HepG2 (cell line): ENCODE measurements at regions not wholly inside any gene's neighbourhood (a gene's known extent, or its start where the extent isn't known, plus 50 kb on each side); places are given as distances from the start of the nearest gene placed in this dataset.

Experiments used
- ATAC-seq: fragments of 200-7000 bp; cut with Tn5 transposase; 3 replicates; pipeline ENCODE4 v1.9.1; 2020; ENCODE audit warnings: mild to moderate bottlenecking, moderate library complexity
- BruUV-seq: library from RNA; stranded (reverse); fragments of 400-500 nt; replicated peaks from 2 replicates; lab custom pipeline; 2021; lab: Mats Ljungman, UMichigan
- CTCF ChIA-PET: fragments of 300-600 bp; formaldehyde crosslinking; extraction: SDS; loops from one replicate; lab custom pipeline; 2021; ENCODE audit warnings: low total read pairs, inconsistent platforms, low intra/inter-chr PET ratio; lab: Yijun Ruan, JAX
- POLR2A ChIA-PET: fragments of 350-600 bp; sonication (Branson Sonifier 250); formaldehyde crosslinking; loops from one replicate; lab custom pipeline; 2020; ENCODE audit warnings: antibody characterized with exemption, inconsistent platforms; lab: Yijun Ruan, JAX
- DNase-seq: peaks from one replicate; pipeline ENCODE4 v3.0.0-alpha.2; 2015; ENCODE audit warnings: low spot score
- FAIRE-seq: peaks from 3 replicates; lab custom pipeline; 2011; peaks lifted over from hg19 to GRCh38; lab: Jason Lieb, UNC
- H2AFZ ChIP-seq: one replicate; pipeline ENCODE4 v1.6.1; 2011; ENCODE audit warnings: low read length, inconsistent platforms
- H3K27ac ChIP-seq: fragments of 300-600 bp; 3 replicates; pipeline ENCODE4 v1.8.0; 2011; ENCODE audit warnings: mixed run types, mild to moderate bottlenecking, mixed read lengths, low read length, inconsistent platforms; ENCODE audit not compliant: insufficient read depth; ENCODE audit errors: extremely low read length
- H3K27me3 ChIP-seq, 2 experiments: fragments of 200-600 bp in 1 of 2; 2 replicates in 1 of 2; 3 replicates in 1 of 2; pipeline versions ENCODE4 v1.6.0 to v1.8.0; 2011; ENCODE audit warnings: low read length in 2 of 2, mild to moderate bottlenecking in 2 of 2, moderate library complexity in 2 of 2, inconsistent platforms in 1 of 2; ENCODE audit not compliant: insufficient read depth in 2 of 2, control insufficient read depth in 1 of 2
- H3K36me3 ChIP-seq, 2 experiments: fragments of 200-600 bp in 1 of 2; replicated peaks in 1 of 2; 2 replicates in 1 of 2; 3 replicates in 1 of 2; pipeline versions ENCODE4 v1.5.1 to v1.8.0; 2011; ENCODE audit warnings: low read length in 2 of 2, inconsistent platforms in 1 of 2; ENCODE audit not compliant: insufficient read depth in 2 of 2, control insufficient read depth in 1 of 2
- H3K4me1 ChIP-seq: 2 replicates; pipeline ENCODE4 v1.5.1; 2012; ENCODE audit warnings: low read length, inconsistent platforms; ENCODE audit not compliant: insufficient read depth
- H3K4me2 ChIP-seq: 2 replicates; pipeline ENCODE4 v1.6.0; 2011; ENCODE audit warnings: low read depth, low read length, inconsistent platforms
- H3K4me3 ChIP-seq, 3 experiments: fragments of 200-600 bp in 1 of 3; sonication (generic), shearing (Covaris generic) in 1 of 3; replicated peaks in 1 of 3; 2 replicates each; pipeline ENCODE4 v1.5.1; 2011 to 2016; ENCODE audit warnings: low read length in 3 of 3, inconsistent platforms in 2 of 3, low read depth in 2 of 3, mild to moderate bottlenecking in 2 of 3, control low read depth in 1 of 3, mixed read lengths in 1 of 3; ENCODE audit not compliant: insufficient read depth in 1 of 3
- H3K79me2 ChIP-seq: one replicate; pipeline ENCODE4 v1.6.1; 2011; ENCODE audit warnings: low read length, inconsistent platforms; ENCODE audit not compliant: insufficient read depth
- H3K9ac ChIP-seq: 2 replicates; pipeline ENCODE4 v1.6.0; 2011; ENCODE audit warnings: mild to moderate bottlenecking, low read depth, low read length, inconsistent platforms; ENCODE audit not compliant: insufficient read depth
- H3K9me3 ChIP-seq: 2 replicates; pipeline ENCODE4 v1.5.1; 2012; ENCODE audit warnings: mild to moderate bottlenecking, low read length
- H4K20me1 ChIP-seq: 2 replicates; pipeline ENCODE4 v1.6.0; 2011; ENCODE audit warnings: inconsistent platforms, mild to moderate bottlenecking, low read length, moderate library complexity; ENCODE audit not compliant: insufficient read depth
- DZIP1 ChIP-seq: sonication (generic); formaldehyde crosslinking; IDR thresholded peaks from 2 replicates; pipeline ENCODE4 v1.5.0; 2020; ENCODE audit warnings: mild to moderate bottlenecking, missing genetic modification reagents
- GTF2F1 ChIP-seq: fragments of 150-350 bp; IDR thresholded peaks from 2 replicates; pipeline ENCODE4 v1.6.1; 2014; ENCODE audit warnings: low read length
- MED1 ChIP-seq: sonication (generic); formaldehyde crosslinking; IDR thresholded peaks from 2 replicates; pipeline ENCODE4 v1.4.0; 2020; ENCODE audit warnings: missing genetic modification reagents
- MEF2D ChIP-seq: sonication (generic); formaldehyde crosslinking; IDR thresholded peaks from 2 replicates; pipeline ENCODE4 v1.5.1; 2020; ENCODE audit warnings: mild to moderate bottlenecking, missing genetic modification reagents
- MNT ChIP-seq: fragments of 450-650 bp; IDR thresholded peaks from 2 replicates; pipeline ENCODE4 v1.6.1; 2016
- TOE1 ChIP-seq: sonication (generic); formaldehyde crosslinking; IDR thresholded peaks from 2 replicates; pipeline ENCODE4 v1.4.0; 2020; ENCODE audit warnings: mild to moderate bottlenecking, missing genetic modification reagents
- ZKSCAN1 ChIP-seq: fragments of 150-350 bp; IDR thresholded peaks from 2 replicates; pipeline ENCODE4 v1.6.1; 2014; ENCODE audit warnings: low read length
- ZNF225 ChIP-seq: sonication (generic); formaldehyde crosslinking; IDR thresholded peaks from 2 replicates; pipeline ENCODE4 v1.4.0; 2020; ENCODE audit warnings: mild to moderate bottlenecking, missing genetic modification reagents
- ZNF296 ChIP-seq: sonication (generic); formaldehyde crosslinking; conservative IDR thresholded peaks from 2 replicates; pipeline ENCODE4 v1.5.0; 2020; ENCODE audit warnings: mild to moderate bottlenecking, missing genetic modification reagents
- ZNF350 ChIP-seq: sonication (generic); formaldehyde crosslinking; IDR thresholded peaks from 2 replicates; pipeline ENCODE4 v1.4.0; 2020; ENCODE audit warnings: mild to moderate bottlenecking, low read depth, missing genetic modification reagents, borderline replicate concordance
- ZNF589 ChIP-seq: sonication (generic); formaldehyde crosslinking; conservative IDR thresholded peaks from 2 replicates; pipeline ENCODE4 v1.8.0; 2022; ENCODE audit warnings: mild to moderate bottlenecking, moderate library complexity, missing genetic modification reagents
- ZNF609 ChIP-seq: sonication (generic); formaldehyde crosslinking; IDR thresholded peaks from 2 replicates; pipeline ENCODE4 v1.4.0; 2020; ENCODE audit warnings: mild to moderate bottlenecking, missing genetic modification reagents, borderline replicate concordance
- ZNF616 ChIP-seq: sonication (generic); formaldehyde crosslinking; IDR thresholded peaks from 2 replicates; pipeline ENCODE4 v1.5.0; 2020; ENCODE audit warnings: low read depth, mild to moderate bottlenecking, missing genetic modification reagents
- ZNF644 ChIP-seq: IDR thresholded peaks from 2 replicates; pipeline ENCODE4 v1.6.1; 2016; ENCODE audit warnings: low read depth
- ZNF678 ChIP-seq: sonication (generic); formaldehyde crosslinking; IDR thresholded peaks from 2 replicates; pipeline ENCODE4 v1.4.0; 2020; ENCODE audit warnings: mild to moderate bottlenecking, missing genetic modification reagents
- ZNF691 ChIP-seq: sonication (generic); formaldehyde crosslinking; IDR thresholded peaks from 2 replicates; pipeline ENCODE4 v1.4.0; 2020; ENCODE audit warnings: missing genetic modification reagents, low read depth, mild to moderate bottlenecking, borderline replicate concordance
- ZSCAN12 ChIP-seq: sonication (generic); formaldehyde crosslinking; IDR thresholded peaks from 2 replicates; pipeline ENCODE4 v1.9.0; 2021; ENCODE audit warnings: mild to moderate bottlenecking, missing genetic modification reagents
- WGBS: methylation state at CpG from one replicate; pipeline ENCODE4 v1.1.6; 2017; ENCODE audit warnings: low lambda C conversion rate; 5-methylcytosine and 5-hydroxymethylcytosine counted together
- in situ Hi-C: cut with HindIII; loops from 2 replicates; pipeline ENCODE4 v1.10.0; 2017; ENCODE audit warnings: low pct_unique_long_range_greater_than_20kb; ENCODE audit not compliant: extremely low pct_ligation_motif_present
- intact Hi-C: fragments of 100-400 bp; cut with micrococcal nuclease; formaldehyde crosslinking; loops from one replicate; pipeline ENCODE4 v1.10.0; 2022; ENCODE audit not compliant: unreplicated experiment

- H3K36me3 ChIP-seq = no peaks in the 10 kb centered on the region
- no TSS peak for BruUV-seq
- FAIRE-seq = no peak
- no peak for TF ChIP-seq ZNF609 (CRISPR knock-in tag)
- TF ChIP-seq GTF2F1 = no peak
- no peak for TF ChIP-seq ZNF350 (CRISPR knock-in tag)
- TF ChIP-seq ZNF616 (CRISPR knock-in tag) = no peak
- TF ChIP-seq DZIP1 = no peak
- TF ChIP-seq ZNF644 (CRISPR knock-in tag) = no peak
- no peak for TF ChIP-seq ZNF296
- TF ChIP-seq ZNF691 (CRISPR knock-in tag) = no peak
- no peak for TF ChIP-seq ZNF225 (CRISPR knock-in tag)
- TF ChIP-seq ZNF678 (CRISPR knock-in tag) = no peak
- no peak for TF ChIP-seq TOE1 (CRISPR knock-in tag)
- TF ChIP-seq ZSCAN12 (CRISPR knock-in tag) = no peak
- TF ChIP-seq MED1 (CRISPR knock-in tag) = no peak
- no peak for TF ChIP-seq ZKSCAN1
- TF ChIP-seq ZNF589 = no peak
- TF ChIP-seq MEF2D (CRISPR knock-in tag) = no peak
- no peak for TF ChIP-seq MNT
These were observed 93.1 kb downstream of the AXIN2 start for GRCh38 chr17:65468321-65468720.

More at GRCh38 chr17:65468321-65468720, 93.1 kb downstream of the AXIN2 start:
- POLR2A ChIA-PET = no interaction called here
- DNase-seq (no peak), ATAC-seq (no peak)
- Histone ChIP-seq H4K20me1 (no peaks in the 10 kb centered on the region), H3K9me3 (no peaks in the 10 kb centered on the region), H3K27ac (no peak overlapping the region), H3K79me2 (no peaks in the 10 kb centered on the region), H3K4me1 (no peaks in the 10 kb centered on the region), H3K27me3 (peaks cover 1 to 40% of the 10 kb centered on the region in 2 experiments; a peak in 4 of 5 replicates), H3K4me2 (no peak overlapping the region), H3K9ac (no peak overlapping the region), H2AFZ (no peak overlapping the region), H3K4me3 (no peak overlapping the region)
- CTCF ChIA-PET = no interaction called here
- 56% methylated on average over 5 of the region's 5 CpGs for WGBS
- in situ Hi-C loops (no loop called here), intact Hi-C loops (no loop called here)
